Right kidney (tissue), 1 donor: ENCODE measurements at regions not wholly inside any gene's neighbourhood (a gene's known extent, or its start where the extent isn't known, plus 50 kb on each side); places are given as distances from the start of the nearest gene placed in this dataset.

ENCODE experiments used
- DNase-seq: peaks from one replicate; pipeline ENCODE4 v3.0.0-alpha.2; 2016

DNA sequence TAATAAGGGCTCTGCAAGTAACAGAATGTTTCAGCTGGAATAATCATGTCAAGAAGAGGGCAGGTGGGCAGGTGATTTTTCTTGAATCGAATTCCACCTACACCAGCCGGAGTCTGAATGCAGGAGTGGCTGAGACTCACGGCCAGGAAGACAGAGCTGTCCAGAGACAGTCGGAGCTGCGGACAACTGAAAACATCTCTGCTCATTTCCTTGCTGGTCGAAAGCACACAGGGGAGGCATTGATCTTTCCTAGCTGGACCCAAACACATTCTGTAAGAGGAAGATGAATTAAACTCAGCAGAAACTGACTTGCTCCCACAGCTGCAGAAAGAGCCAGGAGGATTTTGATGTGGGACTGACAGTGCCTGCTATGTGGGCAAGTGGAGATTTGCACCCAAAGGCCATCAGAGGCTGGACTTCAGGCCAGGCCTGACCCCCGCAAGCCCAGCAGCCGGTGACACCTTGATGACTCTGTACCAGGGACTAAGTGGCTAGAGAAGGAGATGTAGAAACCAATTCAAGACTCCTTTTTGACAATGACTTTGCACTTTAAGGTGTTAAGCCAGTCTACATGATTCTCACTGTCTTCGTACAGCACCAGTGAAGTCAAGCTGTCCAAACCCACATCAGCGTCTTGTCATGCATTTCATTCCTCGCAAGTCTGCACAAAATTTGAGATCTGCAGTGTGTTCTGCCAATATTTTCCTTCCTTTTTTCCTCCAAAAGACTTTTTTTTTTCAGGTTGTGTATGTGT, 169.4 kb downstream of the TEX36 start:
- DNase-seq, result no peak

DNA sequence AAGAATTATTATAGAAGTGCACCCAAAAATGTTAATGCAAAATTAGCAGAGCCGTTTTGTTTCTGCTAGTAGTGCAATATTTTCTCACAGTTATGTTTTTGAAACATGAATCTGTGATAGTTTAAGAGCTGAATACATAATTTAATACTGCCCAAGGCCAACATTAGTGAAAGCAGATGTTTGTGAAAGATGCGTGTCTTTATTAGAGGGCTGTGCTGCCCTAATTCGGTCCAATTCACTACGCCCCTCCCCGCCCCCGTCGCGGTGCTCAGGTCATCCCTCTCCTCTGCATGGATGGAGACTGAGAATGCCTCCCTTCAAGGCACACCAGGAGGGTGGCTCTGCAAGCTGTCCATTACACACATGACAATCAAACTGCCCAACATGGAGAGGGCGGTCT, 172.0 kb downstream of the TEX36 start:
- no peak for DNase-seq

DNA sequence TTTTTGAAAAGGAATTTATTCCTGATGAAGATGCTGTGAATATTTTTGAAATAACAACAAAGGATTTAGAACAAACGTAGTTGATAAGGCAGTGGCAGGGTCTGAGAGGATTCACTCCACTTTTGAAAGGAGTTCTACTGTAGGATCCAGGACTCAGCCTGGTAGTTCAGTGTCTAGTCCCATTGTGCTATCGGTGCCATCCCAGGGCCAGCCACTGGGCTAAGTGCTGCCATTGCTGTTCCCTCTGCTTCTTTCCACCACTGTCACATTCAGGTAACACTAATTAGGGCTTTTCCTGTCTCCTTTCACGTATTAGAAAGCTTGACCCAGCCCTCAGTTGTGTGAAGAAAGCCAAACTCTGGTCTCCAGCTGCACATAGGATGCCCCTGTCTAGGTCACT, 177.3 kb downstream of the TEX36 start:
- no peak for DNase-seq

DNA sequence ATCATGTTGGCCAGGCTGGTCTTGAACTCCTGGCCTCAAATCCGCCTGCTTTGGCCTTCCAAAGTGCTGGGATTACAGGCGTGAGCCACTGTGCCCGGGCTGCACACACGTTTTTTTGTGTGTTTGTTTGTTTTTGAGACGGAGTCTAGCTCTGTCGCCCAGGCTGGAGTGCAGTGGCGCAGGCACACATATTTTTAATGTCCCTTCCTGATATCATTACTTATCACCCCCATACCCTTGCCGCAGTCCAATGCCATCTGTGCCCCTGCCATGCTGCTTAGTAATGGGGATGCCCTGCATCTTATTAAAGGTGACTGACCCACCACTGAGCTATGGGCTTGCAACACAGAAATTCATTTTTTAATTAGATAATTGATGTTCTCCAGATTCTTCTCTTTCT, 180.7 kb downstream of the TEX36 start:
- DNase-seq, result no peak

DNA sequence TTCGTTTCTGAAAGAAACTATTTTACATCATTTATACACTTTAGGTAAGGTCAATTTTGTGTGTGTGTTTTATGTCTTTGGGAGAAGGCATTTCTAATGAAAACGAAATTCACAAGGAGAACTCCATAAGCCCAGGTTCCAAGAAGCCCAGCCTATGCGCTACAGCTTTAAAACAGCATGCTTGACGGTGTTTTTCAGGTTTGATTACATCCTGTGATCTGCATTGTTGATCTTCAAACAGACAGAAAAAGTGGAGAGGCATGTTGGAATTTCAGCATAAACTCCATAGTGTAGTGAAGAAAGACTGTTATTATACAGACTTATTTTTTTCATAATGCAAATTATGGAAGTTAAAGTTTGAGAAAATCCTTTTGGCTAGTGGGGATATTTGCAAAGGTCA, 187.6 kb downstream of the TEX36 start:
- DNase-seq, result no peak

DNA sequence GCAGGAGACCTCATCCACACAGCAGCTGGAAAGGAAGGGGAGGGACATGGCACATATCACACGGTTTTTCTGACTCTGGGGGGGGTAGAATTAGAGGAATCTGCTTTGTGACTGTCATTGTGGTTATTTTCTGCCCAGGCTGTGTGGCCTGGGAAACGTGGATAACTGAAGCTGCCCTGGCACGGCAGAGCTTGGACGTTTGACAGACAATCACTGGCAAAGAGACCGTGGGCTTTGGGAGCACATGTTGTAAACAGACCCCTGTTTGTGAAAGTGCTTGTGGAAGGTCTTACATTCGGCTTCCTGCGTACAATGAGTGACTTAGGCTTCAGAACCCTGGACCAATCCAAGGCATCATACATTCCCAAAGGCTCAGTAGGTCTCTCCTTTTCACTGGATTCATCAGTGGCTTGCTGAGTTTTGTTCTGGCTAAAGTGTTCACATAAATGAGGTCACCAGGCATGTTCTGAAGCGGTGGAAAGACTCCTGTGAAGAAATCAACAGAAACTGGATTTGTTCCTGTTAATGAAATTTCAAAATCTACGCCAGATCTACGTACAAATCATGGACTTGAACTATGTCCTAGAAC, 188.2 kb downstream of the TEX36 start:
- DNase-seq, result no peak

DNA sequence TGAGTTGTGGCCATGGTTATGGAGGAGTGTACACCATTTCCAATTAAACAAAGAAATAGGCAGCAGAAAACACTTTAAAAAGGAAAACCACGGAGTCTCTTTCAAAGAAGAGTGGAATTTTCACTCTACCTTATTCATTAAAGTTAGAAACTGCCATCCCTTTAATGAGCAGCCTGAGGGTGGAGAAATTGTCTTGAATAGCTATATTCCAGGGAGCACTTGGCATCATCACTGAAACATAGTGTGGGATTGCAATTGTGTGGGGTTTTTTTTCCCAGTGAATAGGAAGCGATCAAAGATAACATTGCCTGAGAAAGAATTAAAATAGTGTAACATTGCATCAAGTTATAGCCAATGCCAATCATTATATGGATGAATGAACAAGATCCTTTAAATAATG, 191.6 kb downstream of the TEX36 start:
- no peak for DNase-seq

DNA sequence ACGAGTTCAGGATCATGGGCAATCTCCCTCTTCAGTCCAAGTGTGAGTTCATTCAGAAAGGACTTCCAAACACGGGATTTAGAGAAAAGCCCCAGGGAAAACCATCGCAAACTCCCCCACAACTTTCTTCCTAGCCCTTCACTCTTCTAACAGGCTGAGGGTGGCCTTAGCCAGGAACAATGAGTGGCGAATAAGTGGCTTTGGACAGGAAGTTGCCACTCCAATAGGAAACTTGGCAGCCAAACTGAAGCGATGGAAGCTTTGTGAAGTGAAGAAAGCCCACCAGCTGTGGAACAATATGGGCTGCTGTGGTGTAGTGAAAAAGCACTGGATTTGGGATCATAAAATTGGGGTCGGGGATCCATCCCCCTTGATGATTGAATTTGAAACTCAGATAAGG, 193.2 kb downstream of the TEX36 start:
- no peak for DNase-seq

DNA sequence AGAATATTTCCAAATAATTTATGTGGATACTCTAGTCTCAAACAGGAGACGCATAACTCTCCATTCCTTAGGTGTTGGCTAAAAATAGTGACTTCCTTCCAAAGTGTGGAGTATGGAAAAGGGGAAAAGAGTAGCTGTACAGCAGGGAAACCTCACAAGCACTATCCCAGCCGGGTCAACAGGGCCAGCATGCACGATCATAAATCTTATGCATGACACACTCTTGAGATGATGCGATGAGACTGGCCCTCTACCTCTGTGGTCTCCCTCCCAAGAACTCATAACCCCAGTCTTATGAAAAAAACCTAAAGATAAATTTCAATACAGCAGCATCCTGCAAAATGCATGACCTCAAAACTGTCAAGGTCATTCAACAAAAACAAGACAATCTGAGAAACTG, 197.3 kb downstream of the TEX36 start:
- no peak for DNase-seq

DNA sequence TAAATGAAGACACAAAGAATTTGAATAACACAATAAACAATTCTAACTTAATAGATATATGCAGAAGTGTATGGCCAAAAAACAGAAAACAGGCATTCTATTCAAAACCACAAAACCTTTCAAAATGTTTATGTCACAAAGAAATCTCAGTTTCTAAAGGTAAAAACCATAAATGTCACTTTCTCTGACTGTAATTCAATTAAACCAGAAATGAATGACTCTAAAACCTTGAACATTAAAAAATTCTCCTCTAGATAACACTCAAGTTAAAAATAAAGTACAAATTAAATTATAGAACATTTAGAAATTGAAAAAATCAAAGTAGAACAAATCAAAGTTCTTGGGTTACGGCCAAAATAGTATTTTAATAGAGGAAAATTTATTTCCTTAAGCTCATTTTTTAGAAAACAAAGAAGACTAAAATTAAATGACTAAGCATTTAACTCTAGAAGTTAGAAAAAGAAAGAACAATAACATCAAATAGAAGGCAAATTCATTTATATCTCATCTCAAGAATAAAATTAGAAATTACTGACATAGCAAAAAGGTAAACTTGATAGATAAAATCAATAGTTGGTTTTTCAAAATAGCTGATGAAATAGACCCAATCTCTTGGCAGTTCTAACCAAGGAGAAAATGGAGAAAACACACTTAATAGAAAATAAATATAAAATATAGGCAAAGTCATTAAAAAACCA, 198.8 kb downstream of the TEX36 start:
- DNase-seq, result no peak

DNA sequence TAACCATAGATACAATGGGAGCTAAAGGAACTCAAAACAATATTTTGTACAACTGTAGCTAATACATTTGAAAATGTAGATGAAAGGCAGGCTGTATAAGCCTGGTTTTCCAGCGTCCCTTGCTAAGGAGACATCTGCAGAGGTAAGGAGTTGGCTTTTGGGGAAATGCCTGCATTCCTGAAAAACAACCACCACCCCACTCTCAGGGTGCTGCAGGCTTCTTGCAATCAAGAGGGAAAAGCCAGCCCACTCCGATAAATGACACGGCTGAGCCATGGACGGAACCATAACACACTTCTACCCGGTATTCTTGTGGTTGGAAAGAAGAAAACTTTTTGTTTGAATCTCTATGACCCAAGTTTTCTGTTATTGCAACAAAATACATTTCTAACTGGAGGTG, 200.3 kb downstream of the TEX36 start:
- no peak for DNase-seq

DNA sequence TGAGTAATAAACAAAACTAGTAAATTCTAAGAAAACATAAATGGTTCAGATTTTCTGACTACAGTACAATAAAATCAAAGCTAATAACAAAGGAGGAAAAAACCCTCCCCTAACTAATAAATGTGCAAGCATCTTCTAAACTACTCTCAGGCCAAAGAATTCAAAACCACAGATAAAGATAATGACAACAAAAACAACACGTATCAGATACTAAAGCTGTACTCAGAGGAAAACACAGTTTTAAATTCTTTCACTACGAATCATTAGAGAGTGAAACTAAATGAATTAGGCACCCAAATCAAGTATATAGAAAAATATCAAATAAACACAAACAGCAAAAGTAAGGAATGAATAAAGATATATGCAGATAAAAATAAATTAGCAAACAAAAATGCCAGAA, 200.9 kb downstream of the TEX36 start:
- no peak for DNase-seq

DNA sequence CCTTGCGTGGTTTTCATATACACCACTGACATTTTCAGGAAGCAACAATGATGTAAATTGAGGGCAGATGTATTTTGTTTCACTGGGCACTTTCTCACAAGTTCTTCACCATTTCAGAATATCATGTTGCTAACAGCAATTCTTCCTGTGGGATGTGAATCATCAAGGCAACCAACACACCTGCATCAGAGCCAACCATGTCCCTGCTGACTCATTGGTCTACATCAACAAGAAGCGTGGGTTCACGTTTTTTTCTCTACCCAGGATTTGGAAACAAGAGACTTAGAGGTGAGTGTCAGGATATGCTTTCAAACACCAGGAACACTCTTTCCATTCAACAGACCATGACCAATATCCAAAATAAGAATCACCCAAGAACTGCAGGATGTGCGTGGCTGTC, 203.9 kb downstream of the TEX36 start:
- no peak for DNase-seq

DNA sequence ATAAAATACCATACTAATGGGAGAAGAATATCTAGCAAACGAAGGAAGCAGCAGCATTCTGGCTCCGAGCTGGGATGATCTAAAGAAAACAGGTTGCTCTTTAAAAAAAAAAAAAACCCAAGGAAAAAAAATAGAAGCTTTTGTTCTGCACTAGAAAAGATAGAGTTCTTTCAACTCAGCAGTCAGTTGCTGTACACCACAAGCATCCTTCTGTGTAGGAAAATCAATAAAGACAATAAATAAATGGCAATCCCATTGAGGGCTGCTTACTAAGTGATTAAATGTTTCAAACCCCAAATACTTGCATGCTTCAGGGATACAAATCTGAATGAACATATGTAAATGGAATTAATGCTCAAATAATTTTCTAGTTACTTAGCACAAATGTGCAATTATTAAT, 207.1 kb downstream of the TEX36 start:
- DNase-seq, result no peak

DNA sequence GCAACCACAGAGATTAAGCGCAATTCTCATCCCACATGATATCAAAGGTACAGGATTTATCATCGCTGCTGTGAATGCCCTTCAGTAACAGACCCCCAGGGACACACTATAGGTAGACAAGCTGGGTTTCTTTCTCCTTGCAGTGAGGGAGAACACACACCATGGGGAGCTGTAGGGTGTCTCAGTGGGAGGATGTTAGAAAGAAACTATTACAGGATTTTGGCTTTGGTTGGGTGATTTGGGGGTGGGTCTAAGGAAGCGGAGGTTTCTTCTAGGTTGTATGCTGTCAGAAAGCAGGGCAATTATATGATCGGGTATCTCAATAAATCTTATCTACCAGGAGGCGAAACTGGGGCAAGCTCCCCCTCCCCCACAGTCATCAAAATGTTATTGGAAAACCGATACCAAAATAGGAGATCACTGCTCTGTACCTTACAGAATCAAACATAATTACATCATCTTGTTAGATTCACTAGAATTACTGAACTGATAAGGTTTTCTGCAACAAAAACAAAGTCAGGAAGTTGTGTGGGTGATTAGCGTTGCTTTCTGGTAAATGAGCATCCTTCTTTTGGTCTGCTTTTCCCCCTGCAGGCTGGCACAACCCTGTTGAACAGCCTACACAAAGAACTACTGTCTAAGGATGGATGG, 209.7 kb downstream of the TEX36 start:
- no peak for DNase-seq

DNA sequence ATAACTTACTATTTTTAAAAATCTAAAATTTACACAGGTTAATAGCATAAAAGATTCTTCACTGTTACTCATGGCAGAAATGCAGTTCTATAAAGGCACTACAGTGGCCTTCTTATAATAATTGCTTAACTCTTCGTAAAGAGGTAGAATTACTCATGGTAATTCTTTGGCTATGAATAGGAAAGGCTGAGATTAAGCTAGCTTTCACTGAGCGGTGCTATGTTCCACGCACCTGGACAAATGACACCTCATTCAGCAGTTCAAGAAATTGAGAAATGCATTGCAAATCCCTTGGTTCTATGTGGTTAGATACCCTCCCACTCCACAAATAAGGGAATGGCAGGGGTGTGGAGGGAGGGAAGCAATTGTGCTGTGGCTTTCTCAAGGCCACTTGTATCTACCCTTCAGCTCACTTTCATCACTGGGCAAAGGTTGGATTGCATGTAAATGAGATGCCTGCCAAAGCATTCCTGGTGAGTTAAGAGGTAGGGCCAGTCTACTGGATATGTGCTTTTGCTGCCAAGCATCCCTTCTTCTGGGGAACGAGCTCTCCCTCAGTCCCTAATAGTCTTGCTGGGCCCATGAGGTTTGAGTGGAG, 210.9 kb downstream of the TEX36 start:
- no peak for DNase-seq

DNA sequence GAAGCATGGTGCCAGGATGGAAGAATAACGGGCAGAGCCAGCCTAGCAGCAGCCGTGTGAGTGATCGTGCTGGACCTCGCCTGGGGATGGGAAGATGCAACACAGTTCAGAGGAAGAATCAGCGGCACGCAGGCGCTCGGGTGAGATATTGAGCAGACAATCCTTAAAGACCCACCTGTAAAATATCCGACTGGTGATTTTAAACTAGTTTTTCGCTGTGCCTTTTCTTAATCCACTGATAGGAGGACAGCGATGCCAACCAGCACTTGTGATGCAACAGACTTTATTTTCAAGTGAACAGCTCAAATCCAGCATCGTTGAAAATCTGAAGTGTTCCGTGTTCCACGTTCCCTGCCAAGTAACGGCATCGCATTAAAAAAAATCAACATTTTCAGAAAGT, 214.7 kb downstream of the TEX36 start:
- DNase-seq, result no peak

DNA sequence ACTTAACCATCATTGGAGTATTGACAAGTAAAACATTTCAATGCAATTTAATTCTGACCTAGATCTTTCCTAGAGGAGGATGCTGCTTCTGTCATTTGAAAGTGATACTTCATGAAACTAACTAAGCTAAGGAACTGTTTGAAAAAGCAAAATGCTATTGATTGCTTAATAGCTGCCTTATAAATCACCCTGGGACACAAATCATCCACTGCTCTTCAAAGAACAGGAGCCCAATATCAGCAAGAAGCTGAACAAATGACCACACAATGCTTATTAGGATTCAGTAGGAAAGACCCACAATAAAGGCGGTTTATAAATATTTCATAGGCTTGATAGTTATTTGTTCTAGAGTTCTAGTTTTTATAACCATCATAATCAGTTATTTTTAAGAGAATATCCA, 216.3 kb downstream of the TEX36 start:
- DNase-seq, result no peak

DNA sequence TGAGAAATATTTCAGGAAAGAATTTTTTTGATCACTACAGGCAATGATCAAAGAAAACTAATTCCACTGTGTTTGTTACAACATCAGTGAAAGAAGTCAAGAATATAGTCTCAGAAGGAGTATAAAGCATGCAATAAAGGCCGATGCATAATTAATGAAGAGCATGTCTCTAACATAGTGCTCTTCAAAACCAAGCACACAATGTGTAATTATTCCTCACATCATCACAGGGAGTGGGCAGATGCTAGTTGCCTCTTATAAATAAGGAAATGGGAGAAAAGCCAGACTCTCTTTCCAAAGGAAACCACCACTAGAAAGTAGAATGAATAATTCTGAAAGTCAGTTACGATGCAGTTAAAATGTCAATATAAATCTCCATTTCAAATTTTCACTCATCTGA, 220.1 kb downstream of the TEX36 start:
- no peak for DNase-seq

DNA sequence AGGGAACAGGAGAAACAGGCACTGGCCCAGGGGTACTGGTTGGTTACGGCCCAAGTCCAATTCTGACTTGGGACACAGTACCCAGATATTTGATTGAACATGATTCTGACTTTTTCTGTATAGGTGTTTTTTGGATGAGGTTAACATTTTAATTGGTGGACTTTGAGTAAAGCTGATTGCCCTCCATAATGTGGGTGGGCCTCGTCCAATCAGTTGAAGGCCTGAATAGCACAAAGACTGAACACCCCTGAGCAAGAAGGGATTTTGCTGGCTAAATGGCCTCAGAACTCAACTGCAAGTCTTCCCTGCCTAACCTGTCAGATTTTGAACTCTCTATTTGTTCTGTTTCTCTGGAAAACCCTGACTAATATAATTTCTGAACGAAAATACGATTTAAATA, 222.6 kb downstream of the TEX36 start:
- DNase-seq, result no peak

DNA sequence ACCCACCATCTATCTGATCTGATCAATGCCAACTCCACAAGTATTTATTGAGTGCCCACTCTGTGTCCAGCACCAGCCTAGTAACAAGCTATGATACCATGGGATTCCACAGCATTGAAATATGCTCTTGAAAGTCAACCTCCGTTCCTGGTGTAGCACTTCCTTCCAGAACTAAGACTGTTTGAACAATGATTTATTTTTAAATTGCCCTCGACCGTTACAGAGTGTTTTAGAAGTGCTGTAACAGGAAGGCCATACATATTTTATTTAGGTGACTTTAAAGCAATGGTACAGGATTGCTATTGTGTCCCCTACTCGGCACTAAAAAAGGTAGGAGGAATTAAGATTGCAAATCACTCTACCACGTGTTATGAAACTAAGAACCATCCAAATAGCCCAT, 225.6 kb downstream of the TEX36 start:
- DNase-seq, result no peak

DNA sequence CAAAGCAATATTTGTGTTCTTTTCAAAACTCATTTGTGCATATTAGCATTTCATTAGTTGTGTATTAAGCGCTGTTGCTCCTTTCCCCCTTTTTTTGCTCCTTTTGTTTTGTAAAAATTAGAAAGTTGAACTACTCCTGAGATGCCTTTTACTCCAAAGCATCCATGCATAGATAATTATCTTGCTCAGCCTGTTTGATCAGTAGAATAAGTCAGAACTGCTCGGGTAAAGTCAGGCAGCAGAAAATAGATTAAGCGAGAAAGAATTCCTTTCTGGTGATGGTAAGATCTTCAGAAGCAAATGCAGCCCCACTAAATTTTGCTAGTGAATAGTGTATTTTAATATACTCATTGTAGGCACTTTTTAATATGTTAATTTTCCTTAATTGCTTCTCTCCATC, 227.1 kb downstream of the TEX36 start:
- no peak for DNase-seq

DNA sequence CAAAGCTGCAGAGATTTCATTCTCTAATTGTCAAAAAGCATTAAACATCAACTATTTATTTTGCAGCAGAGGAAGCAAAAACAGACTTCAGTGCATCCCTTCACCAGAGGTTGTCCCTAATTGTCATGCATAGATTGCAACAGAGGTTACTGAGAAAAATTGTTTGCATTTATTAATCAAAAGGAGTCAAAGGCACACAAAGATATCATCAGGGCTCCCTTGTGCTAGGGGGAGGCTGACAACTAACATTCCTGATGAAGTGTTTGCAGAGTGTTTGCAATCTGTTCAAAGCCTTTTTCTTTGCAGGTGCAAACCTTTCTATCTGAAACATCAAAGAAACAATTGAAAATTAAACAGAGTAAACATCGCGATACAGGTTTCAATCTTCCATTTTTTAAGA, 227.5 kb downstream of the TEX36 start:
- DNase-seq, result no peak
